ENCODE measurements at regions not wholly inside any gene's neighbourhood (a gene's known extent, or its start where the extent isn't known, plus 50 kb on each side); places are given as distances from the start of the nearest gene placed in this dataset.

DNA sequence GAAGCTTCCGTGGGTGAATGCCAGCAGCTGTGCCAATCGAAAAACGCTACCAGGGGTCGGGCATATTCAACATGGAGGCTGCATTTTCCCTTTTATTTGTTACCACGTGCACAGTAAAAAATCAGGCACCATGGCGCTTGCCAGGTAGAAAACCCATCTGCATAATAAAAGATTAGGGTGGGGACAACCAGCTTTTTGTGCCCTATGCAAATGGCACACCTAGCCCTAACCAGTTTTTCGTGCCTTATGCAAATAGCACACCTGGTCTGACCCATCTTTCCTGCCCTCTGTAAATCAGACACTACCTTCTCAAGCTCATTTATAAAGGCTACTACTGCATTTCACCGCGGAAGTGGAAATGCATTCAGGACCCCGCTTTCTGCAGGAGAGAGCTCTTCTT is 62.1 kb upstream of the FREM2 start:
- TF ChIP-seq CTCF (IDR thresholded peaks at IDR 0.05; ENCODE audit: borderline replicate concordance, extremely low read depth, low read length, poor library complexity, severe bottlenecking) (no peak), EZH2 (IDR thresholded peaks at IDR 0.05; ENCODE audit: borderline replicate concordance, low read depth, low read length, severe bottlenecking) (no peak)
